Panc1 (cell line): ENCODE measurements at regions not wholly inside any gene's neighbourhood (a gene's known extent, or its start where the extent isn't known, plus 50 kb on each side); places are given as distances from the start of the nearest gene placed in this dataset.

Experiments used
- ATAC-seq: fragments of 200-7000 bp; cut with Tn5 transposase; 2 replicates; pipeline ENCODE4 v1.9.1; 2020; ENCODE audit warnings: mild to moderate bottlenecking, moderate library complexity
- BruUV-seq: library from RNA; stranded (reverse); fragments of 400-500 nt; replicated peaks from 2 replicates; lab custom pipeline; 2021; lab: Mats Ljungman, UMichigan
- CTCF ChIA-PET: fragments of 300-600 bp; sonication (Branson Sonifier 250); formaldehyde crosslinking; loops from one replicate; lab custom pipeline; 2022; ENCODE audit warnings: antibody characterized with exemption; lab: Charles Lee
- POLR2A ChIA-PET: fragments of 300-600 bp; sonication (Branson Sonifier 250); formaldehyde crosslinking; loops from one replicate; lab custom pipeline; 2022; ENCODE audit warnings: antibody characterized with exemption; lab: Charles Lee
- DNase-seq: peaks from one replicate; pipeline ENCODE4 v3.0.0-alpha.2; 2010; ENCODE audit warnings: low read depth, low spot score
- H3K27ac ChIP-seq: 2 replicates; pipeline ENCODE4 v1.5.1; 2011; ENCODE audit warnings: mild to moderate bottlenecking, low read length, inconsistent platforms
- H3K27me3 ChIP-seq: fragments of 200-500 bp; sonication (Bioruptor generic); 2 replicates; pipeline ENCODE4 v1.6.0; 2014; ENCODE audit warnings: low read length, inconsistent platforms; ENCODE audit not compliant: control insufficient read depth, insufficient read depth
- H3K36me3 ChIP-seq: fragments of 200-500 bp; sonication (Bioruptor generic); 2 replicates; pipeline ENCODE4 v1.5.1; 2014; ENCODE audit warnings: inconsistent platforms, mild to moderate bottlenecking, low read length, moderate library complexity; ENCODE audit not compliant: control insufficient read depth, insufficient read depth
- H3K4me1 ChIP-seq: 2 replicates; pipeline ENCODE4 v1.5.1; 2011; ENCODE audit warnings: inconsistent platforms, mild to moderate bottlenecking, low read length, moderate library complexity; ENCODE audit not compliant: control insufficient read depth, insufficient read depth
- H3K4me3 ChIP-seq, 2 experiments: 2 replicates each; pipeline ENCODE4 v1.5.1; 2011 to 2012; ENCODE audit warnings: low read depth in 2 of 2, low read length in 2 of 2, mild to moderate bottlenecking in 2 of 2, inconsistent platforms in 1 of 2, moderate library complexity in 1 of 2
- H3K9me3 ChIP-seq: fragments of 200-500 bp; sonication (Bioruptor generic); 2 replicates; pipeline ENCODE4 v1.5.1; 2014; ENCODE audit warnings: low read depth, mild to moderate bottlenecking, inconsistent platforms, low read length, moderate library complexity; ENCODE audit not compliant: control insufficient read depth, insufficient read depth
- POLR2AphosphoS5 ChIP-seq: IDR thresholded peaks from 2 replicates; pipeline ENCODE4 v1.6.1; 2012; ENCODE audit warnings: mild to moderate bottlenecking, low read depth, low read length, moderate library complexity
- REST ChIP-seq, 2 experiments: IDR thresholded peaks; 2 replicates each; pipeline ENCODE4 v1.6.1; 2011 to 2012; ENCODE audit warnings: low read depth in 2 of 2, control low read depth in 1 of 2, low read length in 1 of 2, mild to moderate bottlenecking in 1 of 2, moderate library complexity in 1 of 2; ENCODE audit not compliant: insufficient read depth in 1 of 2
- SIN3A ChIP-seq: IDR thresholded peaks from 2 replicates; pipeline ENCODE4 v1.6.1; 2012; ENCODE audit warnings: low read depth, mild to moderate bottlenecking, low read length, moderate library complexity, borderline replicate concordance; ENCODE audit not compliant: insufficient read depth
- TCF7L2 ChIP-seq: IDR thresholded peaks from 2 replicates; pipeline ENCODE4 v1.6.1; 2011; ENCODE audit warnings: mild to moderate bottlenecking, low read depth, low read length, inconsistent platforms
- in situ Hi-C: cut with HindIII; loops from 2 replicates; pipeline ENCODE4 v1.10.0; 2016; ENCODE audit warnings: low sequenced_read_pairs, low pct_unique_long_range_greater_than_20kb
- intact Hi-C: fragments of 100-400 bp; cut with micrococcal nuclease; formaldehyde crosslinking; loops from one replicate; pipeline ENCODE4 v1.10.0; 2022; ENCODE audit not compliant: unreplicated experiment
- TF ChIP-seq, protein P1 (sequence below): fragments of 450-650 bp; IDR thresholded peaks from 2 replicates; pipeline ENCODE4 v1.5.1; 2017; ENCODE audit warnings: mild to moderate bottlenecking

- no peaks in the 10 kb centered on the region for H3K9me3 ChIP-seq
- no peak for DNase-seq
- ChIA-PET POLR2A (no interaction called here), CTCF (no interaction called here)
- in situ Hi-C loops (no loop called here), intact Hi-C loops (no loop called here)
- no peak overlapping the region for H3K4me3 ChIP-seq
- TF ChIP-seq REST (IDR thresholded peaks at IDR 0.05; ENCODE audit: insufficient read depth in 1 of 2, low read depth in 2 of 2, low read length in 1 of 2) (no peak), SIN3A (no peak), TCF7L2 (no peak), POLR2AphosphoS5 (no peak)
- TF ChIP-seq, protein P1, sequence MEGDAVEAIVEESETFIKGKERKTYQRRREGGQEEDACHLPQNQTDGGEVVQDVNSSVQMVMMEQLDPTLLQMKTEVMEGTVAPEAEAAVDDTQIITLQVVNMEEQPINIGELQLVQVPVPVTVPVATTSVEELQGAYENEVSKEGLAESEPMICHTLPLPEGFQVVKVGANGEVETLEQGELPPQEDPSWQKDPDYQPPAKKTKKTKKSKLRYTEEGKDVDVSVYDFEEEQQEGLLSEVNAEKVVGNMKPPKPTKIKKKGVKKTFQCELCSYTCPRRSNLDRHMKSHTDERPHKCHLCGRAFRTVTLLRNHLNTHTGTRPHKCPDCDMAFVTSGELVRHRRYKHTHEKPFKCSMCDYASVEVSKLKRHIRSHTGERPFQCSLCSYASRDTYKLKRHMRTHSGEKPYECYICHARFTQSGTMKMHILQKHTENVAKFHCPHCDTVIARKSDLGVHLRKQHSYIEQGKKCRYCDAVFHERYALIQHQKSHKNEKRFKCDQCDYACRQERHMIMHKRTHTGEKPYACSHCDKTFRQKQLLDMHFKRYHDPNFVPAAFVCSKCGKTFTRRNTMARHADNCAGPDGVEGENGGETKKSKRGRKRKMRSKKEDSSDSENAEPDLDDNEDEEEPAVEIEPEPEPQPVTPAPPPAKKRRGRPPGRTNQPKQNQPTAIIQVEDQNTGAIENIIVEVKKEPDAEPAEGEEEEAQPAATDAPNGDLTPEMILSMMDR, result no peak
- no peaks in the 10 kb centered on the region for H3K4me1 ChIP-seq
- H3K36me3 ChIP-seq, result no peaks in the 10 kb centered on the region; the same call in 1 of the 2 replicates
- no peak for ATAC-seq
- H3K27me3 ChIP-seq, result peaks cover 24% of the 10 kb centered on the region
- no peak overlapping the region for H3K27ac ChIP-seq
- BruUV-seq, result no TSS peak
These were observed 116.1 kb upstream of the IRX4 start for GRCh38 chr5:1998716-1999317.

- ChIA-PET POLR2A (no interaction called here), CTCF (no interaction called here)
- Histone ChIP-seq H3K4me1 (no peaks in the 10 kb centered on the region), H3K9me3 (no peaks in the 10 kb centered on the region), H3K36me3 (no peaks in the 10 kb centered on the region; the same call in 1 of the 2 replicates), H3K27me3 (peaks cover 22% of the 10 kb centered on the region), H3K4me3 (no peak overlapping the region), H3K27ac (no peak overlapping the region)
- in situ Hi-C loops, result no loop called here
- ATAC-seq (no peak), DNase-seq (no peak)
- TF ChIP-seq SIN3A (no peak), REST (IDR thresholded peaks at IDR 0.05; ENCODE audit: insufficient read depth in 1 of 2, low read depth in 2 of 2, low read length in 1 of 2) (no peak), POLR2AphosphoS5 (no peak), TCF7L2 (no peak)
- TF ChIP-seq, protein P1, result no peak
- intact Hi-C loops, result no loop called here
- BruUV-seq, result no TSS peak
These were observed 115.6 kb upstream of the IRX4 start for GRCh38 chr5:1998348-1998669.
